GM18519 (cell line): ENCODE measurements at regions not wholly inside any gene's neighbourhood (a gene's known extent, or its start where the extent isn't known, plus 50 kb on each side); places are given as distances from the start of the nearest gene placed in this dataset.
"Not testable (repeated sequence)": the region's sequence is repeated elsewhere in the genome, so short reads cannot be mapped to it uniquely, and the experiment has no call there.

Source experiments
- ATAC-seq: cut with Tn5 transposase; IDR thresholded peaks from one replicate; pipeline ENCODE4 v1.9.1; 2021; ENCODE audit warnings: mild to moderate bottlenecking, moderate library complexity; ENCODE audit not compliant: unreplicated experiment, low FRiP score

GRCh38 chr5:177664737-177665136, 64.8 kb downstream of the B4GALT7 start:
- not testable (repeated sequence) for ATAC-seq

GRCh38 chr5:177665172-177665571, 65.2 kb downstream of the B4GALT7 start:
- ATAC-seq = not testable (repeated sequence)

- not testable (repeated sequence) for ATAC-seq
Observed at GRCh38 chr5:177665960-177666359, 66.0 kb downstream of the B4GALT7 start.

GRCh38 chr5:177671035-177671754, 71.3 kb downstream of the B4GALT7 start:
- peak; percentile 7 for ATAC-seq

- ATAC-seq = peak; percentile 44
Observed at GRCh38 chr5:177671755-177672690, 72.1 kb downstream of the B4GALT7 start.
